ENCODE measurements at regions not wholly inside any gene's neighbourhood (a gene's known extent, or its start where the extent isn't known, plus 50 kb on each side); places are given as distances from the start of the nearest gene placed in this dataset.
"Not testable (repeated sequence)": the region's sequence is repeated elsewhere in the genome, so short reads cannot be mapped to it uniquely, and the experiment has no call there.

DNA sequence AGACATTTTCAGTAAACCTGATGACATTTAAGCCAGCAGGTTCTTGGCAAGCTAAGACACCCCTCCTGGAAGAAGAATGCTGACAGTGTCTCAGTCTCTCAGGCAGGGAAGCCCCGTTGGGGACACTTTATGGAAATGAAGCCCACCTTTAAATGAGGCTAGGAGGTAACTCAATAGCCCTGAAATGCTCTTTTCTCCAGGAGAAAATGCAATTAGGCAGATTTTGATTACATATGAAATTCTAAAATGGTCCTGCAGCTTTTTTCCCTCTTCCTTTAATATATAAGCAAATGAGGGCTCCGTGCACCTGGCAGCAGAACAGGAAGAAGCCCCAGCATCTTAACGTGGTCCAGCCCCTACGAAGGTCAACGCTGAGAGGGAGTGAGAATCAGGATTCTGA, 65.8 kb upstream of the CHST15 start:
- DNase-seq: no peak

DNA sequence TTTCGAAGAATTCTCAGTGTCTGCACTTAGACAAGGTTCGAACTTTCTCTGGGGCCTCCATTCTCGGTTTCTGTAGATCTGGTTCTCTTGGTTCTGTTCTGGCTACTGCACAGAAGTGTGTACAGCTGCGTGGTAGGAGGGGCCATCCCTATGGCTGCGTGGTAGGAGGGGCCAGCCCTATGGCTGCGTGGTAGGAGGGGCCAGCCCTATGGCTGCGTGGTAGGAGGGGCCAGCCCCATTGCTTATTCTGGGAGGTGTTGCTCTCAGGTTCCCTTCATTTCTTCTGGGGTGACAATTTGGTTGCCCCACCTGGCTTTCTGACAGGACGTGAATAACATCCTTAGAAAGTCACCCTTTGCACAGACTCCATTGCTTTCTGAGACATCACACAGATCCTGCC, 65.2 kb upstream of the CHST15 start:
- DNase-seq: no peak

DNA sequence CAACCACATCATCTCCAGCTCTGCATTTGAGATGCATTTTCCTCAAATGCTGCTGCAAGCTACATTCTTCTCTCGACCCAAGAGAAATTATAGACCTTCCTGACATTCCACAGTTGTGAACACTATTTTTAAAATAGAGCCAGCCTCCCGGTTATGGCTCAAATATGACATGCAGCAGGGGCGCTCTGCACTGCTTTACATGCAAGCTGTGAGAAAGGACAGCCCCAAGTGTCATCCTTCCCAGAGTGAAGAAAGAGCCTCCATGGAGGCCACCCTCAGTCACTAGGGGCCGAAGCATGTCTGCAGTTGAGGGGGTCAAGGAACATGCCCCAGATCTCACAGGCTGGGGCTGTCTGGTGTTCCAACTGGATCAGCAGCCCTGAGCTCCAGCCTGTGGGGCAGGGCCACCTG, 63.9 kb upstream of the CHST15 start:
- no peak for DNase-seq

DNA sequence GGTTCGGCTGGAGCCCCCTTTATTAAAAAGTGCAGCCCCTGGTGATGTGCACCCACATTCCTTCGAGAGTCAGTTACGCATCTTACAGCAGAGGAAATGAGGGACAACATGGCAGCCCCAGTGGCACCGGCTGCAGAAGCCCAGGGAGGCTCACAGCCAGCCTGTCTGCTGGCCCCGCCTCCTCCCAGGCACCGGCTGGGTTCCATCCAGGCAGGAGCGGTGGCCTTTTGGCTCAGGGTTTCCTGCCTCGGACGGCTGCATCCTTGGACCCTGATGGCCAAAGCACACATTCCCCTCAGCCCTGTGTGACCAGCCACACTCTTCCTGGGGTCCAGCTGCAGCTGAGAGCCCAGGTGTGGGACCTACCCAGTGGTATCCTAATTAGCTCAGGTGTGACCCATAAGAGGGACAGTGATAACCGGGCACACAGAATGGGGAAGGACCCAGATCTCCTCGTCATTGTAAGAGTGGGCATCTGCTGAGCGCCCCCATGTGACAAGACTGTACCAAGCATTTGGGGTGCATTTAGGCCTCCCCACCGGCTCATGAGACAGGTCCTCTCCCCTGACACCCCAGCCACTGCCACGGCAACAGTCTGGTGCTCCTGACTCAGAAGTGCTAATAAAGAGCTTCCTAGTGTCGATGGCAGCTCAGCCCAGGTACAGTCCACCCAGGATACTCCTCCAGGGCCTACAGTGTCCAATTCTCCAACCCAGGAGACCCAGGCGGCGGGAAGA, 63.3 kb upstream of the CHST15 start:
- no peak for DNase-seq

DNA sequence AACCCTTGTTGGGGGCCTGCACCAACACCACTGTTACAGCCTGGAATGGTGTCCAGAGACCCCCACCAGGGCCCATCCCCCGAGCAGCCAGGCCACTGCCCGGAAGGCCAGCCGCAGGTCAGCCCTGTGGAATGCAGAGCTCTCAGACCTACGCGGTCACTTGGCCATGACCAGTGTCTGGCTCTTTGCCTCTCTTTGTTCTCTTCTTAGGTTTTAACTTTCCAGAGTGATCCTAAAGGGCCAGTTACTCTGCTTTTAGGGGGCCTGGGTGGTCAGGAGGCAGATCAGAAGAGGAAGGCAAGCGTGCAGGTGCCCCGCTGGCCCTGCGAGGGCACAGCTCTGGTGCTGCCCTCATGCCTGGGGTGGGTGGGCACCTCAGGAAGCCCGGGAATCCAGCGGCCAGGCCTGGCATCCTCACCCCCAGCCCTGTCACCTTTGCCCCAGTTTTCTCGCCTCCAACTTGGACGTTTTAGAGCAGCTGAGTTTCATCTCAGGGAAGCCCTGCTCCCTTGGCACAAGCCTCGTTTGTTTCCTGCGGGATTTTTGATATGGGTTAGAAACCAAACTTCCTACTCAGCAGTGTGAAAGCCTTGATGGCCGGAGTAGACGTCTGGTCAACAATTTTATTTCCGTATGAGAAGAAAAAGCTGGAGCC, 62.5 kb upstream of the CHST15 start:
- no peak for DNase-seq

DNA sequence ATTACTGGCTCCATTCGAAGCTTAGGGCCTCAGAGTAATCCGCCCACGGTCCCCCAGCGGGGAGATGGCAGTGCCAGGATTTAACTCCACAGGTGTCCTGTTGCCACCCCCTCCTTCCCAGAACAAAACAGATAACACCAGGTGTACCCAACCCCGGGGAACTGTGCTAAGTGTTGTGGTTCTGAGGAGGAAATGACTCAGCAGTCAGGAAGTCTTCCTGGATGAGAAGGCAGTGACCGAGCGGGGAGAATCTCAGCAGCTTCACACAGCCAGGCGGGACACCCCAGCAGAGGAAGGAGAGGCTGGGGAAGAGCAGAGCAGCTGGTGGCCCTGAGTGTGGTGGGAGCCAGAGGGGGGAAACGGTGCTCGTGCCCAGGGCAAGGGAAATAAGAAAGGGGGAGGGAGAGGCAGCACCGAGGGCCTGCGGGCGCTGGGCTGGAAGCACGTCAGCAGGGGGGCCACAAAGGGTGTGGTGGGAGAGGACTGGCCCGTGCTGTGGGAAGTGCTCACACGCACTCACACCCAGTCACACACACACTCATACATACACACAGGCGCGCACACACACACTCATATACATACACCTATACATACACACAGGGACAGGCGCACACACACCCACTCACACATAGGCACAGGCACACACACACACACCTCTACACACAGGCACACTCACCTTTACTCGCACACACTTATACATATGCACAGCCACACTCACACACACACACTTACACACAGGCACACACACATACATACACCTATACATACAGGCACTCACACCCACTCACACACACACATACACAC, 59.8 kb upstream of the CHST15 start:
- peak; percentile 14 for DNase-seq

DNA sequence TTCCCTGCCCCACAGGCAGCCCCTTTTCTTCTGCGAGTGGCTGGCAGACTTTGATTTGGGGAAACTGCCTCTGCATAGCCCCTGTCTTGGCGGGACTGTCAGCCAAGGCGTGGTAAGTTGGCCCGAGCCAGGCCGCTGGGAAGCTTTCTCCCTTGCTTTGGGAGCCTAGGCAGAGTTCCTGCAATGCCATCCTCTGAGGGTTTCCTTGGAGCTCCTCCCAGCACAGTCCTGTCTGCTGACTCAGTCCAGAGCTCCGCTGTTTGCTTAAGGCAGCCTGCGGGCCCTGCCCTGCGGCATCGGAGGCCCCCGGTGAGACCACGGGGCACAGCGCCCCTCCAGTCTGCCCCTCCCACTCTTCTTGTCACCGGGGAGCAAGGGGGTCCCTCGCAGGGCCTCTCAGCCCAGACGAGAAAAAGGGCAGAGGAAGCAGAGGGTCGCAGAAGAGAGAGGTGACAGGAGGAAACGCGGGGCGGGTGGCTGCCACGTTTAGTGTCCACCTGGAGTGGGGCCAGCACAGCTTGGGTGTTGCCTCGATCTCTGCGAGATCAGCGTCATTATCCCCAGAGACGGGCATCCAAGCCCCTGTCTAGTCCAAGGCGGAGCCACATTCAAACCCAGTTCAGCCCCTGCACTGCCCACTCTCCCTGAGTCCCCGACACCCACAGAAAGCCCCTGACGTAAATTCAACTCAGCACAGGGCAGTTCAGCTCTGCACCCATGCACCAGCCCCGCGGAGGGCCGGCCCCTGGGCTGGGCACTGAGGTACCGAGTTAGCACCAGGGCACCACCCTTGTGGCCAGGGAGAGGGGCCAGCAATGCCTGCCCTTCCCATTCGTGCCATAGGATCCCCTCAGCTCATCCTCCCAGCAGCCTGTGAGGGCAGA, 59.0 kb upstream of the CHST15 start:
- no peak for DNase-seq

DNA sequence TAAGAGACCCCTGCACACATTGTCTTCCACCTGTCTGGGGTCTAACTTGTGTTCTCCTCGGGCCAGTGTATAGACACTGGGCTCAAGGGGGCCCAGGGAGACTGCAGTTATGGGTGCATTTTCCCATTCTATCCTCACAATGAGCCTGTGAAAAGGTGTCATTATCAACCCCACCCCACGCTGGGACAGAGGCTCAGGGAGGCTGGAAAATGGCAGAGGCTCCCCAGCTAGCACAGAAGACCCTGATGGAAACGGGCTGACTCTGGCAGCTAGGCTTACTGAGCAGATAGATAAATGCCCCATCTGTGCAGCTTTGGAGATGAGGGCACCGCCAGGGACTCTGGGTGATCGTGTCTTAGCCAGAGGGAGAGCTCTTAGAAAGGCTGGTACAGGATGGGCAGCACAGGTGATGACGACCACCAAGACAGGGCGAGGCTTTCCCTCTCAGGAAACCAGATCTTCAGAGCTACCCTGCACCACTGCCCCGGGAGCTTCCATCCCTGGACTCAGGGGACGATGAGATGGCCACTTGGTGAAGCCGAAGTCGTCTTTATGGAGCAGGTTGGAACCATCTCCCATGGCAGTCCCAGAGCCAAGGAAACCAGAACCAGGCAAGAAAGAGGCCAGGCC, 58.2 kb upstream of the CHST15 start:
- DNase-seq: no peak

DNA sequence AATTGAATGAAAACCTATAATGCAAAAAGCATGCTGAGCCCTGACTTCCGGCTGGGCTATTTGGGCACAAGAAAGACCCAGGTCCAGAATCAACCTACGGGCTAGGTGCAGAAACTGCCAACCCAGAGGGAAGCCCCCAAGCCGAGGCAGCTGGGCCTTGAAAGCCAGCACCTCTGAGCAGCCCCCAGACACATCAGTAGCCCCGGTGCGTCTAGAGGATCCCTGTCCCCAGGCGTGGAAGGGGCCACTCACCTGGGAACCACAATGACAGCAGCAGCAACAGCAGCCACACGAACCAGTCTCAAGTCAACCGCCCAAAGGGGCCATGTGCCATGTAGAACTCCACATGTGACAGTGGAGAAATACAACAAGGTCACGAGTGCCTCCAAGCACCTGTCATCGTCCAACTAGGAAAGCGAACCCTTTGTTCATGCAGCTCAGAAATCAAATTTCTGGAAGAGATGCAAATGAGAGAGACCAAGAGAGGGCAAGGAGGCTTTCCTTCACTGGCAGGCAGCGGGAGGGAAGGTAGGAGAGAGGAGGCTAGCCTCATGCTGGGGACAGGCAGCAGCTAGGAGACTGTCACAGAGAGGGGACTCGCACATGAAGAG, 57.5 kb upstream of the CHST15 start:
- DNase-seq: no peak

DNA sequence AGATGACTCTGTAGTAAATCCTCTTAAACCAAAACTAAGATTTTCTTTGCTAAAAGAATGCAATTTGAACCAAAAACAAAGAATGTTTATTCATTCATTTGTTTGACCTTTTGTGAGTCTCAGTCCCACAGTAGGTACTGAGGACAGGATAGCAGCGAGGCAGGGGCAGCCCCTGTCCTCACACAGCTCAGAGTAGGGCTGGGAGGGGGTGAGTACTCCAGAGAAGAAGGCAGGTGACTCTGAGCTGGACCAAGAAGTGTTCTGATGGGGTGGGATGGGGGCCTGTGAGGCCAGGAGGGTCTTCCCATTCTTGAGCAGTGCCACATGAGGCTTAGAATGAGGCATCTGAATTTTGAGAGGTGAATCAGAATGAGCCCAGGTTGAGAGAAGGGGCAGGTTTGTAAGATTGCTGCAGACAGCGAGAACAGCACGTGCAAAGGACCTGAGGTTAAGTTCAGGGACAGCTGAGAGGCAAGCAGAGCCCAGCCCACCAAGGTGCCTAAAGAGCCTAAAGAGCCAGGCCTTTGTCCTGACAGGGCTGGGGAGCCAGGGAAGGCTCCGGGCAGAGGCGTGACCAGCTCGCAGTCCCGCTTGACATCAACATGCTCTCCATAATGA, 56.9 kb upstream of the CHST15 start:
- no peak for DNase-seq

DNA sequence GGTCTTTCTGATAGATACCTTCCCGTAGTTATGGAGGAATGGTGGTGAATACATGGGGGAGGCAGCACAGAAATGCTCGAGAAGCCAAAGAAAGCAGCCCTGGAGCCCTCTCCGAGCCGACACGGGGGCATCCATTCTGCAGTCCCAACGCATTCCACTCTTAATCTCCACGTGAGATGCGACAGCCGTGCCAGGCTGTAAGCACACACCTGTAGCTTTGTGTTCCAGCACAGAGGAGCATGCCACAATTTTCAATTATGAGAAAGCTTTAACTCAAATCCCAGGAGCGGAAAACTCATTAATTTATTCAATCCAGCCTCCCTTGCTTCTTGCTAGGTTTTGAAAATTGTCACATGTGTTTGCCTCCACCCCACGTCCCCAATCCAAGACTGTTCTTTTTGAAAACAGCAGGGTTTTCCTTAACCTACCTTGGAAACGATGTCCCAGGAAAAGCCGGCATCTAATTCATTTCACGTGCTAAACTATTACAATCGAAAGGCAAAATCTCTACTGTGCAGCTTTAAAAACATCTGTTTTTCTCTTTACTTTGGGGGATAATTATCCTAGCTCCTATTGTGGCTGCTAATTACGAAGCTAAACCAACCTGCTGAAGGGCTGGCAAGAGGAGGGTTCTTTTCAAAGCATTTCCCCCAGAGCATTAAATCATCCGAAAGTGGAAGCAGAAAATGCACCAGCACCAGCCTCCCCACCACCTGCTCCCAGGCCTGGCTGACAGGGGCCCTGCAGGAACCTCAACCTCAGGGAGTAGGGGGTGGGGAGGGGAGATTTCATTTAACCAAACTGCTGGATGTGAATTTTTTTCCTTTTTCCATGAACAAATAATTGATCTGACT, 56.0 kb upstream of the CHST15 start:
- DNase-seq: peak; percentile 41

DNA sequence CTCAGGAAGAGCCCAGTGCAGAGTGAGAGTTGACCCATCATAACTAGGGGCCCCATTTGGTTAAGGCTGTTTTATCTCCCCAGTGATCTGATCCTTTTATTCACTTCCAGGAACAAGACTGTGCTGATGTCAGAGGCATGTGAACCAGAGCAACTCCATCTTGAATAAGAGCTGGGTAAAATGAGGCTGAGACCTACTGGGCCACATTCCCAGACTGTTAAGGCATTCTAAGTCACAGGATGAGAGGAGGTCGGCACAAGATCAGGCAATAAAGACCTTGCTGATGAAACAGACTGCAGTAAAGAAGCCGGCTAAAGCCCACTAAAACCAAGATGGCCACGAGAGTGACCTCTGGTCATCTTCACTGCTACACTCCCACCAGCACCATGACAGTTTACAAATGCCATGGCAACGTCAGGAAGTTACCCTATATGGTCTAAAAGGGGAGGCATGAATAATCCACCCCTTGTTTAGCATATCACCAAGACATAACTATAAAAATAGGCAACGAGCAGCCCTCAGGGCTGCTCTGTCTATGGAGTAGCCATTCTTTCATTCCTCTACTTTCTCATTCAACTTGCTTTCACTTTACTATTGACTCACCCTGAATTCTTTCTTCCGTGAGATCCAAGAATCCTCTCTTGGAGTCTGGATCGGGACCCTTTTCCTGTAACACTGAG, 55.3 kb upstream of the CHST15 start:
- DNase-seq: not testable (repeated sequence)

DNA sequence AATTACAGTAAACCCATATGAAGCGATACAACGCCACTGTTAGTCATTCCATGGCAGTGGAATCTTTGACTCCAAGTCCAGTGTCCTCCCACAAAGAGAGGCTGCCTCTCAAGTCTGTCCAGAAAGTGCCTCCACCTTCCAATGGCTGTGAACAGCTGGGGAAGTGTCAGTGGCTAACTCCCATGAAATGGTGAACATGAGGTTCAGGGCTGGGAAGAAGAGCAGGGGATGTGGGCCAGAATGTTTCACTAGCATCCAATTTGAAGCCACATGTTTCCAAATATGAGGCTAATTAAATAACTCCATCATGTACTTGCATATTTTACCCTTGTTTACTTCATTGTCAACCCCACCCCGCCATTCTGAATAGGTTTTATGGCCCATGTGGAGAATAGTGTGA, 53.1 kb upstream of the CHST15 start:
- no peak for DNase-seq

DNA sequence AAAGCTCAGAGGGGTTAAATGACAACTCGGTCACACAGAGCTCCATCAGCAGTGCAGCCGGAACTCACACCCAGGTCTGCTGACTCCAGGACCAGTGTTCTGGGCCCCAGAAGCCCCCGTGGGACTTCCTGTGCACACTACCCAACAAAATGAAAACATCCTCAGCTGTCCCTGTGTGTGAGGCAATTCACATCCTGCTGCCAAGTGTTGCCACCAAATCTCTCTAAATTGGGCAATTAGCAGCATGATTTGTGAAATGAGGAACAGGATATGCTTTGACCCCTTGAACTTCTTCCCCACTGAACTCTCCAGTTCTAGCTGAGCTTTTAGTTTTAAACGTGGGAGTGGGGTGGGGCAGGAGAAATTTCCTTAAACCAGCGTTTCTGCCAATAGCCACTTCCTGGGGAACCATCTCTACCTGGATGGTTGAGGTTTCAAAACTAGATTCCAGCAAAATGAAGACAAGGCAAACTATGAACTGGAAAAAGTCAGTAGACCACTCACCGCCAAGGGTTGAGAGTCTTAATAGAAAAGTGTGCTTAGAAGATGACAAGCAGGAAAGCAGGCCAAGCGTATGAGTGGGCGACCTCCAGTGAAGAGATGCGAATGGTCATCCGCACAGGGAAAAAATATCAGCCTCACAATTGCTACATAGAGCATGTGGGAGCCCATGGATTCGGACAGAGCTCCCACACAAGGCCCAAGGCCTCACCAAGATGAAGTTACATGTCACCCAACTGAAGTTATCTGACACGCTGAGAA, 51.9 kb upstream of the CHST15 start:
- no peak for DNase-seq

DNA sequence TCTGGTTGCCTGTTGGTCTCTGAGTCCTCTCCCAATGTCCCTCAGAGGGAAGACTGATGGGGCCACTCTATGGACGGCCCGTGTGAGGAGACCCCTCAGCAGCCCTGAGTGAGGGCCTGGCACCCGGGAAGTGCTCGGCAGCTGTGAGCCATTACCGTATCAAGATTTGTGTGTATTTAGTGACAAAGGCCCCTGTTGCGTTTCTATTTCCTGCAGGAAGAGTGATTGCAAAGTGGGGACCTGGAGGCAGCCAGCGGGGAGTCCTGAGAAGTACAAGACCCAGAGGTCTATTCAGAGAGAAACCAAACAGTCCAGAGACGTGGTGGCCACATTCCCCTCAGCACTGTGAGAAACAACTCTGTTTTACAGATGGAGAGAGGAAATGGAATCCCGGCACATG, 51.1 kb upstream of the CHST15 start:
- no peak for DNase-seq

DNA sequence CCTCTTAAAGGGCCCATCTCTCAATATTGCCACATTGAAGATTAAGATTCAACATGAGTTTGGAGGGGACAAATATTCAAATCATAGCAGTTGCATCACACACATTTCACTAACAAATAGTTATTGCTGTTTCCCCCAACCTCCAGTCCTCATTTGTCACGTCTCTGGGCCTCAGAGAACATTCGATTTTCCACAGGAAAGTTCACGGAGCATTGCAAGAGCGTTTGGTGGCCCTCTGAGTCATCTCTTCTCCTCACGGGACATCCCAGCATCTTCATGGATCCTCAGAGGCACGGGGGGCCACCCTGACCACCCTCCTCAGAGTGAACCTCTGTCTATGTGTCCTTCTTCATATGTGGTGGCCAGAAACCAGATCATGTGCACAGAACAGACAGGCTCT, 50.3 kb upstream of the CHST15 start:
- DNase-seq: no peak
